HAP-1 (cell line): ENCODE measurements at regions not wholly inside any gene's neighbourhood (a gene's known extent, or its start where the extent isn't known, plus 50 kb on each side); places are given as distances from the start of the nearest gene placed in this dataset.

Source experiments
- DNase-seq, 2 experiments: peaks; one replicate each; pipeline ENCODE4 v3.0.0-alpha.2; 2016 to 2020; ENCODE audit warnings: low spot score in 2 of 2
- H3K27me3 ChIP-seq: fragments of 250-450 bp; sonication (Bioruptor Pico); 2 replicates; pipeline ENCODE4 v1.5.1; 2020; ENCODE audit warnings: low read depth, mild to moderate bottlenecking, moderate library complexity
- H3K36me3 ChIP-seq: fragments of 250-450 bp; sonication (Bioruptor Pico); replicated peaks from 2 replicates; pipeline ENCODE4 v1.5.1; 2020; ENCODE audit warnings: mild to moderate bottlenecking
- H3K4me1 ChIP-seq: fragments of 250-450 bp; sonication (Bioruptor Pico); 2 replicates; pipeline ENCODE4 v1.5.1; 2020; ENCODE audit warnings: mild to moderate bottlenecking
- H3K4me3 ChIP-seq: fragments of 250-450 bp; sonication (Bioruptor Pico); 2 replicates; pipeline ENCODE4 v1.5.1; 2020; ENCODE audit warnings: mild to moderate bottlenecking, moderate library complexity
- H3K9me3 ChIP-seq: fragments of 250-450 bp; sonication (Bioruptor Pico); 2 replicates; pipeline ENCODE4 v1.5.1; 2020; ENCODE audit warnings: mild to moderate bottlenecking, moderate library complexity
- in situ Hi-C: fragments of 300-500 bp; cut with MboI; formaldehyde crosslinking; loops from 3 replicates; pipeline ENCODE4 v1.14.3; 2020; ENCODE audit warnings: low sequenced_read_pairs, inconsistent platforms, mixed read lengths

- Histone ChIP-seq H3K9me3 (no peaks in the 10 kb centered on the region), H3K27me3 (no peaks in the 10 kb centered on the region), H3K4me3 (no peak overlapping the region), H3K4me1 (peaks cover 32% of the 10 kb centered on the region), H3K36me3 (no peaks in the 10 kb centered on the region)
- in situ Hi-C loops = no loop called here
- peak; percentile 35 for DNase-seq
Measured at GRCh38 chr2:58918141-58918540, 677.0 kb upstream of the FANCL start.

GRCh38 chr2:58917596-58917995 is 676.5 kb upstream of the FANCL start:
- peak in 1 of 2 experiments; percentile 52 for DNase-seq
- Histone ChIP-seq H3K4me1 (peaks cover 37% of the 10 kb centered on the region), H3K9me3 (no peaks in the 10 kb centered on the region), H3K27me3 (no peaks in the 10 kb centered on the region), H3K4me3 (no peak overlapping the region), H3K36me3 (no peaks in the 10 kb centered on the region)
- in situ Hi-C loops = no loop called here

- H3K4me1 ChIP-seq = peaks cover 38% of the 10 kb centered on the region
- no peaks in the 10 kb centered on the region for H3K27me3 ChIP-seq
- H3K36me3 ChIP-seq = no peaks in the 10 kb centered on the region
- in situ Hi-C loops = no loop called here
- no peak overlapping the region for H3K4me3 ChIP-seq
- DNase-seq = no peak
- no peaks in the 10 kb centered on the region for H3K9me3 ChIP-seq
Measured at GRCh38 chr2:58916063-58916462, 674.9 kb upstream of the FANCL start.

GRCh38 chr2:58914733-58915505 is 673.8 kb upstream of the FANCL start:
- in situ Hi-C loops = no loop called here

GRCh38 chr2:58913082-58913726 is 672.1 kb upstream of the FANCL start:
- no peaks in the 10 kb centered on the region for H3K27me3 ChIP-seq
- DNase-seq = peak; percentile 54 to 69
- H3K36me3 ChIP-seq = no peaks in the 10 kb centered on the region
- in situ Hi-C loops = no loop called here
- H3K4me1 ChIP-seq = peaks cover 40% of the 10 kb centered on the region
- no peaks in the 10 kb centered on the region for H3K9me3 ChIP-seq
- no peak overlapping the region for H3K4me3 ChIP-seq

More at GRCh38 chr2:58914733-58915505, 673.8 kb upstream of the FANCL start:
- no peak overlapping the region for H3K4me3 ChIP-seq
- no peaks in the 10 kb centered on the region for H3K9me3 ChIP-seq
- H3K4me1 ChIP-seq = peaks cover 43% of the 10 kb centered on the region
- H3K36me3 ChIP-seq = no peaks in the 10 kb centered on the region
- H3K27me3 ChIP-seq = no peaks in the 10 kb centered on the region
- peak; percentile 14 to 24 for DNase-seq

GRCh38 chr2:58911877-58912276 is 670.8 kb upstream of the FANCL start:
- Histone ChIP-seq H3K27me3 (no peaks in the 10 kb centered on the region), H3K9me3 (no peaks in the 10 kb centered on the region), H3K4me1 (peaks cover 28% of the 10 kb centered on the region), H3K4me3 (no peak overlapping the region), H3K36me3 (no peaks in the 10 kb centered on the region)
- in situ Hi-C loops = no loop called here
- DNase-seq = no peak

- H3K4me1 ChIP-seq = peaks cover 17% of the 10 kb centered on the region
- no peak for DNase-seq
- no peaks in the 10 kb centered on the region for H3K36me3 ChIP-seq
- H3K27me3 ChIP-seq = no peaks in the 10 kb centered on the region
- H3K4me3 ChIP-seq = no peak overlapping the region
- in situ Hi-C loops = no loop called here
- no peaks in the 10 kb centered on the region for H3K9me3 ChIP-seq
Measured at GRCh38 chr2:58908501-58909154, 667.5 kb upstream of the FANCL start.

GRCh38 chr2:58907644-58908043 is 666.5 kb upstream of the FANCL start:
- H3K9me3 ChIP-seq = no peaks in the 10 kb centered on the region
- no peaks in the 10 kb centered on the region for H3K36me3 ChIP-seq
- H3K4me3 ChIP-seq = no peak overlapping the region
- no peaks in the 10 kb centered on the region for H3K27me3 ChIP-seq
- no peak for DNase-seq
- peaks cover 7% of the 10 kb centered on the region for H3K4me1 ChIP-seq
- in situ Hi-C loops = no loop called here

GRCh38 chr2:58906081-58906645 is 665.0 kb upstream of the FANCL start:
- no peak for DNase-seq
- 0 out of 2 replicates have a peak, but pooled peaks cover 6% of the 10 kb centered on the region for H3K4me1 ChIP-seq
- H3K36me3 ChIP-seq = no peaks in the 10 kb centered on the region
- no peak overlapping the region for H3K4me3 ChIP-seq
- H3K9me3 ChIP-seq = no peaks in the 10 kb centered on the region
- in situ Hi-C loops = no loop called here
- H3K27me3 ChIP-seq = no peaks in the 10 kb centered on the region

GRCh38 chr2:58904095-58904494 is 663.0 kb upstream of the FANCL start:
- Histone ChIP-seq H3K4me1 (no peaks in the 10 kb centered on the region), H3K4me3 (no peak overlapping the region), H3K9me3 (no peaks in the 10 kb centered on the region), H3K36me3 (no peaks in the 10 kb centered on the region), H3K27me3 (no peaks in the 10 kb centered on the region)
- no peak for DNase-seq
- in situ Hi-C loops = no loop called here

- DNase-seq = no peak
- Histone ChIP-seq H3K36me3 (no peaks in the 10 kb centered on the region), H3K4me1 (no peaks in the 10 kb centered on the region), H3K9me3 (no peaks in the 10 kb centered on the region), H3K4me3 (no peak overlapping the region), H3K27me3 (no peaks in the 10 kb centered on the region)
- in situ Hi-C loops = no loop called here
Measured at GRCh38 chr2:58903427-58903826, 662.3 kb upstream of the FANCL start.

- Histone ChIP-seq H3K36me3 (no peaks in the 10 kb centered on the region), H3K27me3 (no peaks in the 10 kb centered on the region; the same call in 1 of the 2 replicates), H3K4me3 (no peak overlapping the region), H3K4me1 (no peaks in the 10 kb centered on the region), H3K9me3 (no peaks in the 10 kb centered on the region)
- in situ Hi-C loops = no loop called here
- DNase-seq = no peak
Measured at GRCh38 chr2:58900246-58901027, 659.3 kb upstream of the FANCL start.

GRCh38 chr2:58899692-58900091 is 658.6 kb upstream of the FANCL start:
- no peaks in the 10 kb centered on the region for H3K9me3 ChIP-seq
- H3K4me1 ChIP-seq = no peaks in the 10 kb centered on the region
- H3K27me3 ChIP-seq = peaks cover 1% of the 10 kb centered on the region; the same call in 1 of the 2 replicates
- H3K36me3 ChIP-seq = no peaks in the 10 kb centered on the region
- in situ Hi-C loops = no loop called here
- DNase-seq = no peak
- no peak overlapping the region for H3K4me3 ChIP-seq
